Stimulated activated CD4-positive, alpha-beta T cell treated with anti-CD3 and anti-CD28 coated beads, TNF-alpha, amount 100 ng/mL, for 24 hours (primary cell): ENCODE measurements at regions not wholly inside any gene's neighbourhood (a gene's known extent, or its start where the extent isn't known, plus 50 kb on each side); places are given as distances from the start of the nearest gene placed in this dataset.

ENCODE experiments used
- DNase-seq, 3 experiments: peaks; one replicate each; pipeline ENCODE4 v3.0.0-alpha.2; 2020; ENCODE audit warnings: low read depth in 3 of 3

GRCh38 chr2:123086613-123087385 is 938.3 kb upstream of the CNTNAP5 start:
- DNase-seq = no peak

- no peak for DNase-seq
Measured at GRCh38 chr2:123091471-123091870, 933.6 kb upstream of the CNTNAP5 start.

GRCh38 chr2:123093199-123093598 is 931.9 kb upstream of the CNTNAP5 start:
- DNase-seq = no peak

- DNase-seq = no peak
Measured at GRCh38 chr2:123095219-123095835, 929.8 kb upstream of the CNTNAP5 start.

GRCh38 chr2:123098619-123099018 is 926.5 kb upstream of the CNTNAP5 start:
- DNase-seq = no peak

GRCh38 chr2:123101434-123101833 is 923.7 kb upstream of the CNTNAP5 start:
- no peak for DNase-seq

- no peak for DNase-seq
Measured at GRCh38 chr2:123103902-123104301, 921.2 kb upstream of the CNTNAP5 start.

- DNase-seq = no peak
Measured at GRCh38 chr2:123116595-123116994, 908.5 kb upstream of the CNTNAP5 start.

GRCh38 chr2:123127236-123127635 is 897.9 kb upstream of the CNTNAP5 start:
- DNase-seq = no peak

- DNase-seq = no peak
Measured at GRCh38 chr2:123128951-123129350, 896.1 kb upstream of the CNTNAP5 start.

- no peak for DNase-seq
Measured at GRCh38 chr2:123136419-123136818, 888.7 kb upstream of the CNTNAP5 start.

- no peak for DNase-seq
Measured at GRCh38 chr2:123144082-123144481, 881.0 kb upstream of the CNTNAP5 start.

- DNase-seq = no peak
Measured at GRCh38 chr2:123153041-123153440, 872.0 kb upstream of the CNTNAP5 start.

- DNase-seq = no peak
Measured at GRCh38 chr2:123154195-123154594, 870.9 kb upstream of the CNTNAP5 start.

GRCh38 chr2:123157016-123157415 is 868.1 kb upstream of the CNTNAP5 start:
- DNase-seq = no peak

- DNase-seq = no peak
Measured at GRCh38 chr2:123162400-123163016, 862.6 kb upstream of the CNTNAP5 start.

- no peak for DNase-seq
Measured at GRCh38 chr2:123163398-123163797, 861.7 kb upstream of the CNTNAP5 start.

- DNase-seq = no peak
Measured at GRCh38 chr2:123164216-123164615, 860.9 kb upstream of the CNTNAP5 start.

- no peak for DNase-seq
Measured at GRCh38 chr2:123165616-123166015, 859.5 kb upstream of the CNTNAP5 start.

- no peak for DNase-seq
Measured at GRCh38 chr2:123179526-123179925, 845.6 kb upstream of the CNTNAP5 start.

- DNase-seq = no peak
Measured at GRCh38 chr2:123195957-123196356, 829.1 kb upstream of the CNTNAP5 start.

- no peak for DNase-seq
Measured at GRCh38 chr2:123200035-123200434, 825.1 kb upstream of the CNTNAP5 start.

GRCh38 chr2:123207245-123207644 is 817.8 kb upstream of the CNTNAP5 start:
- no peak for DNase-seq
